ENCODE measurements at regions not wholly inside any gene's neighbourhood (a gene's known extent, or its start where the extent isn't known, plus 50 kb on each side); places are given as distances from the start of the nearest gene placed in this dataset.

- H3K4me3 ChIP-seq (ENCODE audit: low read depth, low read length), result no peak overlapping the region
- TF ChIP-seq CTCF (IDR thresholded peaks at IDR 0.05; ENCODE audit: insufficient read depth, low read depth, low read length, missing control alignments), result no peak
- no peak for DNase-seq (ENCODE audit: low read depth)
Measured at GRCh38 chr17:33905338-33905800, 349.7 kb upstream of the CCL2 start.

- TF ChIP-seq CTCF (IDR thresholded peaks at IDR 0.05; ENCODE audit: insufficient read depth, low read depth, low read length, missing control alignments), result no peak
- no peak overlapping the region for H3K4me3 ChIP-seq (ENCODE audit: low read depth, low read length)
- DNase-seq (ENCODE audit: low read depth), result no peak
Measured at GRCh38 chr17:33908363-33909064, 346.6 kb upstream of the CCL2 start.

- no peak for DNase-seq (ENCODE audit: low read depth)
- H3K4me3 ChIP-seq (ENCODE audit: low read depth, low read length), result no peak overlapping the region
Measured at GRCh38 chr17:33910200-33910857, 344.8 kb upstream of the CCL2 start.

GRCh38 chr17:33914125-33914524, 341.0 kb upstream of the CCL2 start:
- TF ChIP-seq CTCF (IDR thresholded peaks at IDR 0.05; ENCODE audit: insufficient read depth, low read depth, low read length, missing control alignments), result no peak
- no peak overlapping the region for H3K4me3 ChIP-seq (ENCODE audit: low read depth, low read length)
- DNase-seq (ENCODE audit: low read depth), result no peak

More at GRCh38 chr17:33910200-33910857, 344.8 kb upstream of the CCL2 start:
- no peak for TF ChIP-seq CTCF (IDR thresholded peaks at IDR 0.05; ENCODE audit: insufficient read depth, low read depth, low read length, missing control alignments)

GRCh38 chr17:33922971-33923370, 332.1 kb upstream of the CCL2 start:
- no peak overlapping the region for H3K4me3 ChIP-seq (ENCODE audit: low read depth, low read length)
- DNase-seq (ENCODE audit: low read depth), result no peak
- no peak for TF ChIP-seq CTCF (IDR thresholded peaks at IDR 0.05; ENCODE audit: insufficient read depth, low read depth, low read length, missing control alignments)

- TF ChIP-seq CTCF (IDR thresholded peaks at IDR 0.05; ENCODE audit: insufficient read depth, low read depth, low read length, missing control alignments), result no peak
- H3K4me3 ChIP-seq (ENCODE audit: low read depth, low read length), result no peak overlapping the region
- DNase-seq (ENCODE audit: low read depth), result no peak
Measured at GRCh38 chr17:33924104-33924503, 331.0 kb upstream of the CCL2 start.

All from GM12865 (cell line).